ENCODE measurements at regions not wholly inside any gene's neighbourhood (a gene's known extent, or its start where the extent isn't known, plus 50 kb on each side); places are given as distances from the start of the nearest gene placed in this dataset.
"Not testable (repeated sequence)": the region's sequence is repeated elsewhere in the genome, so short reads cannot be mapped to it uniquely, and the experiment has no call there.

DNA sequence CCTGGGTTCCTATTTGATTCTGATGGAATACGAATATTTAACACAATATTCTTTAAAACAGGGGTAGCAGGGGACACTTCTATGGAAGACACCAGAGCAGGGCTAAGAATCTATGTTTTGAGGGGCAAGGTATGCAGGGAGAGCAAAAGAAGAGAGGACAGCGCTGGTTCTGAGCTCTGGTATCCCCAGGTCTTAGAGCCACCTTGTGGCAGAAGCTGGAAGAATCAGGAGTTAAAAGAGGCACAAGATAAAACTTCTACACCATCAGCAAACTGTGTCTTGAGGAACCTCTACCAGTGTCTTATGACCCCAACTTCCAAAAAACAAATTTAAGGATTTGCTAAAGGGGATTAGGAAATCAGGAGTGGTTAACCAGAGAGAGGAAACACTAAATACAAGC lies 894.8 kb downstream of the TUBA3C start:
- not testable (repeated sequence) for H4K20me1 ChIP-seq (ENCODE audit: control insufficient read depth, extremely low read depth, insufficient read depth, low read length); H2AFZ ChIP-seq (ENCODE audit: low read length); H3K4me3 ChIP-seq (replicated peaks in 1 of 4; ENCODE audit: control extremely low read depth in 1 of 4, insufficient read depth in 1 of 4, low read depth in 3 of 4, low read length in 4 of 4); H3K9me3 ChIP-seq (ENCODE audit: control insufficient read depth, insufficient read depth, low read depth, low read length); H3K9ac ChIP-seq (ENCODE audit: insufficient read depth, low read length); H3K4me2 ChIP-seq (ENCODE audit: extremely low read depth, insufficient read depth, low read length); DNase-seq (ENCODE audit: low read depth in 2 of 2); H3K27me3 ChIP-seq (ENCODE audit: control insufficient read depth, insufficient read depth, low read length); H3K4me1 ChIP-seq (ENCODE audit: control insufficient read depth, extremely low read depth, insufficient read depth, low read length); H3K36me3 ChIP-seq (ENCODE audit: control insufficient read depth, insufficient read depth, low read length); H3K27ac ChIP-seq (ENCODE audit: insufficient read depth, low read length); H3K79me2 ChIP-seq (ENCODE audit: control insufficient read depth, insufficient read depth, low read length)

DNA sequence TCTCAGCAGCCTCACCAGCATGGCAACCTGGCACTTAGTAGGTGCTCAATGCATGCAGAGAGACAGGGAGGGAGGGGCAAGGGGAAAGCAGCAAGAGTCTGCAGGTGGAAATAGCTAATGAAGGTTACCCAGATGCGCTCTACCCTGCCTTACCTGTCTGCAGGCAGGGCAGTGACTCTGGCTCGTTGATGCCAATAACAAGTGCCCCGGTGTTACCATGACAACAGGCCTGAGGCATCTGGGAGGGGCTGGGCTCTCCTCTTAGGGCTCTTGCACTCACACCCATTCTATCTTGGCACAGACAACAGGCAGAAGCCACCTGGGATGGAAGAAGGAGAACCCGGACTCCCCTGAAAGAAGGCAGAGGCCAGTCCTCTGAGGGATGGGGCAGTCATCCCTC lies 896.0 kb downstream of the TUBA3C start:
- not testable (repeated sequence) for DNase-seq (ENCODE audit: low read depth in 2 of 2); H2AFZ ChIP-seq (ENCODE audit: low read length); H3K79me2 ChIP-seq (ENCODE audit: control insufficient read depth, insufficient read depth, low read length); H3K27me3 ChIP-seq (ENCODE audit: control insufficient read depth, insufficient read depth, low read length); H4K20me1 ChIP-seq (ENCODE audit: control insufficient read depth, extremely low read depth, insufficient read depth, low read length); H3K27ac ChIP-seq (ENCODE audit: insufficient read depth, low read length); H3K36me3 ChIP-seq (ENCODE audit: control insufficient read depth, insufficient read depth, low read length); H3K4me1 ChIP-seq (ENCODE audit: control insufficient read depth, extremely low read depth, insufficient read depth, low read length); H3K9me3 ChIP-seq (ENCODE audit: control insufficient read depth, insufficient read depth, low read depth, low read length); H3K4me2 ChIP-seq (ENCODE audit: extremely low read depth, insufficient read depth, low read length); H3K4me3 ChIP-seq (replicated peaks in 1 of 4; ENCODE audit: control extremely low read depth in 1 of 4, insufficient read depth in 1 of 4, low read depth in 3 of 4, low read length in 4 of 4); H3K9ac ChIP-seq (ENCODE audit: insufficient read depth, low read length)

DNA sequence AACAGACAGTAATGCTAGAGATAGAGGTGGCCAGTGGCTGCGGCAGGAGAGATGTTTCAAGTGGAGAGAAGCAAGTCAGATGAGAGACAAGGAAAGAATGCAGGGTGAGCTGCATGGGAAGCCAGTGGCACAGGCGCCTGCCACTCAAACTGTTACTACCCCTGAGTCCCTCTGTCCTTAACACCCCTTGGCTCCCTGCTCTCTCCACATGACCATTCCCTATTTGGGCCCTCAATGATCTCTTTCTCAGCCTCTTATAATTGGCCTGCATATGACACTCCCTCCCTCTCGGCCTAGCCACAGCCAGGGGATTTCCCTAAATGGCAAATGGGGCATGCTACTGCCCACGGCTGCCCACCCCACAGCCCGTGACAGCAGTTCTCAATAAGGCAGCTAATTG lies 897.6 kb downstream of the TUBA3C start:
- H3K79me2 ChIP-seq (ENCODE audit: control insufficient read depth, insufficient read depth, low read length); H2AFZ ChIP-seq (ENCODE audit: low read length); H3K4me3 ChIP-seq (replicated peaks in 1 of 4; ENCODE audit: control extremely low read depth in 1 of 4, insufficient read depth in 1 of 4, low read depth in 3 of 4, low read length in 4 of 4); H3K4me1 ChIP-seq (ENCODE audit: control insufficient read depth, extremely low read depth, insufficient read depth, low read length); H3K9me3 ChIP-seq (ENCODE audit: control insufficient read depth, insufficient read depth, low read depth, low read length); H3K9ac ChIP-seq (ENCODE audit: insufficient read depth, low read length); H3K27ac ChIP-seq (ENCODE audit: insufficient read depth, low read length); DNase-seq (ENCODE audit: low read depth in 2 of 2); H3K27me3 ChIP-seq (ENCODE audit: control insufficient read depth, insufficient read depth, low read length); H4K20me1 ChIP-seq (ENCODE audit: control insufficient read depth, extremely low read depth, insufficient read depth, low read length); H3K4me2 ChIP-seq (ENCODE audit: extremely low read depth, insufficient read depth, low read length); H3K36me3 ChIP-seq (ENCODE audit: control insufficient read depth, insufficient read depth, low read length): not testable (repeated sequence)

DNA sequence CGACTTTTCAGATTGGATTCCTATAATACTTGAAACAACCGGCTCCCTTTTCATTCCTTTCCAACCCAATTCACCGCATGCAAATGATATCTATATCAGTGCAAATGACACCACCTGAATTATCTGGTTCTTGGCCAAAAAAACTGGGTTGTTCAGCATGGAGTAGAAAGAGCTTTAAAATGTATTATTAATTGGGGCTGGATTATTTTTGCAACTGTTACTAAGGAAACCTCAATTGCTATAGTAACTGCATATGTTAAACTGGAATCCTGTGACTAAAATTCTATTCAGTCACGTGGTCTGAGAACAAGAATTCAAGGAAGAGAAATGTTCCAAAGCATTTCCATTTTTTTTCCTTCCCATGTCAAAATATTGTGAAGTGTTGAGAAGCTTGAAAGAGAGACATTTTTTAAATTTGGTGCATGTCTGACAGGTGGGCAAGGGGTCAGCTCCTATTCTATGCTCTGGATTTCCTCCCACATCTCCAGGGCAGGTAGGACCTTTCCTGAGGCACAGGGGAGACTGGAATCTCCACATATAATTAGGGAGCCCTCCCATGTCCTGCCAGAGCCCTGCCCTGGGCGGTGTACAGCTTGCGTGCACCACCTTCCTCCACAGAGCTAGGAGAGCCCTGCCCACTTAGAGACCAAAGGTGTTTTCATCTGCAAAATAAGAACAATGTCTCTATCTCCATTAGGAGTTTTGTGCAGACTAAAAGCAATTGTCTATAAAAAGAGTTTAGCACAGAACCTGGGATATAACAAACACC lies 899.6 kb downstream of the TUBA3C start:
- not testable (repeated sequence) for H3K27ac ChIP-seq (ENCODE audit: insufficient read depth, low read length); H3K9ac ChIP-seq (ENCODE audit: insufficient read depth, low read length); H3K4me3 ChIP-seq (replicated peaks in 1 of 4; ENCODE audit: control extremely low read depth in 1 of 4, insufficient read depth in 1 of 4, low read depth in 3 of 4, low read length in 4 of 4); H2AFZ ChIP-seq (ENCODE audit: low read length); H3K9me3 ChIP-seq (ENCODE audit: control insufficient read depth, insufficient read depth, low read depth, low read length); H3K36me3 ChIP-seq (ENCODE audit: control insufficient read depth, insufficient read depth, low read length); H3K4me2 ChIP-seq (ENCODE audit: extremely low read depth, insufficient read depth, low read length); H3K27me3 ChIP-seq (ENCODE audit: control insufficient read depth, insufficient read depth, low read length); DNase-seq (ENCODE audit: low read depth in 2 of 2); H4K20me1 ChIP-seq (ENCODE audit: control insufficient read depth, extremely low read depth, insufficient read depth, low read length); H3K4me1 ChIP-seq (ENCODE audit: control insufficient read depth, extremely low read depth, insufficient read depth, low read length); H3K79me2 ChIP-seq (ENCODE audit: control insufficient read depth, insufficient read depth, low read length)

DNA sequence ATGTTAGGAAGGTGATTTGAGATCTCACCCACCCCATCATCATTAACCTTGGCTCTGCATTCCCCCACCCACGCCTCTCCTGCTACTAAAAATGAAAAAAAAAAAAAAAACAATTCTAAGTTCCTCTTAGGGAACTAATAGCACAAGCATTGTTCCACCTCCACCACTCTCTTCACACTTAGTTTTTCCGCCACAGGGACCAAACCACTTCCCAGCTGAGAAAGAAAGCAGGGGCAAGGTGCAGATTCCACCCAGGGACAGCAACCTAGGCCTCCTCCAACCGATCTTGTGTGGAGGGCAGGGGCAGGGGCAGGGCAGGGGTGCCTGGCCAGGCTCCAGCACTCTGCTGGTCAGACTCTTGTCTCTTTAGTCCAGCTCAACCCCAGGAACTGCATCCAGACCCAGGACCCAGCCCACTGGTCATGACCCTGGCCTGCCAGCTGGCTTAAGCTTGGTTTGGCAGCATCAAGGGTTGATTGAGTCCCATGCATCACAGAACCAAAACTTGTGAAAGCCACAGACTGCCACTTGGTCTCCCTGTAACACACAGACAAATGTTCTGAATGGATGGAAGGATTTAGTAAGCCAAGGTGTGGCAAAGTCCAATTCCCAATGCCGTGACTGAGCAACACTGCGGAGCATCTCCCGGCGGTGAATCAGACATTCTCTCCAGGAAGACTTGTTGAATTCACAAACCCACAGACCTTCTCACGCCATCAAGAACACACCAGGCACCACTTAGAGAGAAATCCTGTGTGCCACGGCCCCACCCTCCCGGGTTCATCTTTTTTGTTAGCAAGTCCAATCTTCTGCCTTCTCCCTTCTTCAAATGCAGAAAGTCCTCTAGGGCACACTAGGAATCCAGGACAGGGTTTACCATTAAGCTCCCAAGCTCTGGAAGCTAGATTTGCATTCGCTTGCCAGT lies 900.5 kb downstream of the TUBA3C start:
- H3K4me1 ChIP-seq (ENCODE audit: control insufficient read depth, extremely low read depth, insufficient read depth, low read length) = not testable (repeated sequence)

DNA sequence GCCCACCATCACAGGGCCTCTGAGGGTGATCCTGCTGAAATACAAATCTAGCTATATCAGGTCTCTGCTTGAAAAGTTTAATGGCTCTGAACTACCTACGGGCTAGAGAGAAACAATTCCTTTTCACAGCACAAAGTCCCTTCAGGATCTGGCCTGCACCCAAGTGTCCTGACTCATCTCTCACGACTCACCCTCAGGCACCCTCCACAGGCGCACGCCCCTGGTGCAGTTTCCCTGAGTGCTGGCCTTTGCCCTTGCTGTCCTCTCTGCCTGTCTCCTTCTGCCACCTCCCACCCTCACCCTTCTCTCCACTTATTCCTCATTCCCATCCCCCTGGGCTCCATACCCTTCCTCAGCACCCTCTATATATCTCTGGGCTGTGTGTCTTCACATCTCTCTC lies 901.7 kb downstream of the TUBA3C start:
- not testable (repeated sequence) for H3K9ac ChIP-seq (ENCODE audit: insufficient read depth, low read length); H3K27me3 ChIP-seq (ENCODE audit: control insufficient read depth, insufficient read depth, low read length); H3K27ac ChIP-seq (ENCODE audit: insufficient read depth, low read length); DNase-seq (ENCODE audit: low read depth in 2 of 2); H4K20me1 ChIP-seq (ENCODE audit: control insufficient read depth, extremely low read depth, insufficient read depth, low read length); H3K79me2 ChIP-seq (ENCODE audit: control insufficient read depth, insufficient read depth, low read length); H3K9me3 ChIP-seq (ENCODE audit: control insufficient read depth, insufficient read depth, low read depth, low read length); H2AFZ ChIP-seq (ENCODE audit: low read length); H3K4me2 ChIP-seq (ENCODE audit: extremely low read depth, insufficient read depth, low read length); H3K4me3 ChIP-seq (replicated peaks in 1 of 4; ENCODE audit: control extremely low read depth in 1 of 4, insufficient read depth in 1 of 4, low read depth in 3 of 4, low read length in 4 of 4); H3K4me1 ChIP-seq (ENCODE audit: control insufficient read depth, extremely low read depth, insufficient read depth, low read length); H3K36me3 ChIP-seq (ENCODE audit: control insufficient read depth, insufficient read depth, low read length)

More for the DNA sequence above, 900.5 kb downstream of the TUBA3C start:
- H3K4me2 ChIP-seq (ENCODE audit: extremely low read depth, insufficient read depth, low read length); H4K20me1 ChIP-seq (ENCODE audit: control insufficient read depth, extremely low read depth, insufficient read depth, low read length); H3K27ac ChIP-seq (ENCODE audit: insufficient read depth, low read length); H3K27me3 ChIP-seq (ENCODE audit: control insufficient read depth, insufficient read depth, low read length); H2AFZ ChIP-seq (ENCODE audit: low read length); H3K9ac ChIP-seq (ENCODE audit: insufficient read depth, low read length); H3K4me3 ChIP-seq (replicated peaks in 1 of 4; ENCODE audit: control extremely low read depth in 1 of 4, insufficient read depth in 1 of 4, low read depth in 3 of 4, low read length in 4 of 4); H3K79me2 ChIP-seq (ENCODE audit: control insufficient read depth, insufficient read depth, low read length); H3K9me3 ChIP-seq (ENCODE audit: control insufficient read depth, insufficient read depth, low read depth, low read length); H3K36me3 ChIP-seq (ENCODE audit: control insufficient read depth, insufficient read depth, low read length); DNase-seq (ENCODE audit: low read depth in 2 of 2): not testable (repeated sequence)
